HG03520 (cell line): ENCODE measurements at regions not wholly inside any gene's neighbourhood (a gene's known extent, or its start where the extent isn't known, plus 50 kb on each side); places are given as distances from the start of the nearest gene placed in this dataset.
"Not testable (repeated sequence)": the region's sequence is repeated elsewhere in the genome, so short reads cannot be mapped to it uniquely, and the experiment has no call there.

Experiments used
- ATAC-seq: cut with Tn5 transposase; IDR thresholded peaks from one replicate; pipeline ENCODE4 v1.9.1; 2021; ENCODE audit warnings: mild to moderate bottlenecking, moderate library complexity; ENCODE audit not compliant: unreplicated experiment

- not testable (repeated sequence) for ATAC-seq
These were observed 455.3 kb downstream of the TMEM121 start for GRCh38 chr14:105981517-105982302.

- ATAC-seq = no peak
These were observed 456.3 kb downstream of the TMEM121 start for GRCh38 chr14:105982664-105983063.

- no peak for ATAC-seq
These were observed 460.5 kb downstream of the TMEM121 start for GRCh38 chr14:105986894-105987284.

GRCh38 chr14:105987563-105987962 is 461.2 kb downstream of the TMEM121 start:
- ATAC-seq = no peak

GRCh38 chr14:105989566-105990302 is 463.4 kb downstream of the TMEM121 start:
- no peak for ATAC-seq

- ATAC-seq = not testable (repeated sequence)
These were observed 465.3 kb downstream of the TMEM121 start for GRCh38 chr14:105991677-105992076.

- no peak for ATAC-seq
These were observed 467.4 kb downstream of the TMEM121 start for GRCh38 chr14:105993814-105994213.

GRCh38 chr14:105995011-105995710 is 468.8 kb downstream of the TMEM121 start:
- ATAC-seq = not testable (repeated sequence)

GRCh38 chr14:105998597-105998996 is 472.2 kb downstream of the TMEM121 start:
- ATAC-seq = not testable (repeated sequence)

GRCh38 chr14:105999361-106000028 is 473.1 kb downstream of the TMEM121 start:
- ATAC-seq = no peak

- ATAC-seq = not testable (repeated sequence)
These were observed 473.7 kb downstream of the TMEM121 start for GRCh38 chr14:106000029-106000511.

GRCh38 chr14:106001277-106001676 is 474.9 kb downstream of the TMEM121 start:
- not testable (repeated sequence) for ATAC-seq

GRCh38 chr14:106003351-106003750 is 477.0 kb downstream of the TMEM121 start:
- ATAC-seq = no peak

GRCh38 chr14:106004937-106005795 is 478.8 kb downstream of the TMEM121 start:
- ATAC-seq = not testable (repeated sequence)

GRCh38 chr14:106006043-106006442 is 479.7 kb downstream of the TMEM121 start:
- not testable (repeated sequence) for ATAC-seq

GRCh38 chr14:106006716-106007115 is 480.3 kb downstream of the TMEM121 start:
- ATAC-seq = not testable (repeated sequence)

GRCh38 chr14:106010783-106011182 is 484.4 kb downstream of the TMEM121 start:
- ATAC-seq = no peak

GRCh38 chr14:106011631-106012360 is 485.4 kb downstream of the TMEM121 start:
- ATAC-seq = not testable (repeated sequence)

GRCh38 chr14:106012361-106012725 is 486.0 kb downstream of the TMEM121 start:
- ATAC-seq = not testable (repeated sequence)
